NCI-H446 treated with DMSO at 0.1 percent for 48 hours (cell line): ENCODE measurements at regions not wholly inside any gene's neighbourhood (a gene's known extent, or its start where the extent isn't known, plus 50 kb on each side); places are given as distances from the start of the nearest gene placed in this dataset.
"Not testable (repeated sequence)": the region's sequence is repeated elsewhere in the genome, so short reads cannot be mapped to it uniquely, and the experiment has no call there.

ENCODE experiments used
- DNase-seq: peaks from one replicate; lab custom pipeline; 2025; lab: John Stamatoyannopoulos, UW

DNA sequence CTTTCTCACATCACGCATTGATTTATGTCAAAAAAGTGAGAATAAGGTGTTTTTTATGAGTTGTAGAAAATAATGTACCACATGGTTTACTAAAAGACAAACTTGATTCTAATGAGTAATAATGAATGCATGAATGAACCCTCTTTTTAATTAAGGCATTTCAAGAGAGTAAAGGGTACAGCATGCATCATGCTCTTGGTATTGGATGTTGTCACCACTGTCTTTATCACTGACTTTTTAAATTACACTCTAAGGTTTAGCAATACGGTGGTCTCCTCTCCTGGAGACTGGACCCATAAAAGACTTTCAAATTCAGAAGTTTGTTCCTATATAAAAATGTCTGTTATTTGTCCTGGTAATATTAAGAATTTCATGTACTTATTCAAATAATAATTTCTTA is 277.5 kb upstream of the TGFBR2 start:
- not testable (repeated sequence) for DNase-seq

DNA sequence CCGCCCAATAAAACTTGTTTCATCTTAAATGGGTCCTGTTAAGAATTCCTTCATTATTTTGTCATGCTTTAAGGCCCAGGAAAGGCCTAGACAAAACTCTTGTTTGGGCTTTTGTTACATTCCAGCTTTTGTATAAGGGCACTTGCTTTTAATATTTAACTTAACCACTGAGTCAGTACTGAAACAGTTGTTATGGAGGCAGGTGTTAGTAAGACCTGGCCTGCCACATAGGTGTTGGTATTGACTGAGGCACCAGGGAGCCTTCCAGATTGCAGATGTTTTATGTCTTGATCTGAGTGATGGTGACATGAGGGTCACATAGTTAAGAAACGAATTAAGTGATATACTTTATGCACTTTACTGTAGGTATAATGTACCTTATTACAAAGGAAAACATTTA is 274.9 kb upstream of the TGFBR2 start:
- DNase-seq = no peak

DNA sequence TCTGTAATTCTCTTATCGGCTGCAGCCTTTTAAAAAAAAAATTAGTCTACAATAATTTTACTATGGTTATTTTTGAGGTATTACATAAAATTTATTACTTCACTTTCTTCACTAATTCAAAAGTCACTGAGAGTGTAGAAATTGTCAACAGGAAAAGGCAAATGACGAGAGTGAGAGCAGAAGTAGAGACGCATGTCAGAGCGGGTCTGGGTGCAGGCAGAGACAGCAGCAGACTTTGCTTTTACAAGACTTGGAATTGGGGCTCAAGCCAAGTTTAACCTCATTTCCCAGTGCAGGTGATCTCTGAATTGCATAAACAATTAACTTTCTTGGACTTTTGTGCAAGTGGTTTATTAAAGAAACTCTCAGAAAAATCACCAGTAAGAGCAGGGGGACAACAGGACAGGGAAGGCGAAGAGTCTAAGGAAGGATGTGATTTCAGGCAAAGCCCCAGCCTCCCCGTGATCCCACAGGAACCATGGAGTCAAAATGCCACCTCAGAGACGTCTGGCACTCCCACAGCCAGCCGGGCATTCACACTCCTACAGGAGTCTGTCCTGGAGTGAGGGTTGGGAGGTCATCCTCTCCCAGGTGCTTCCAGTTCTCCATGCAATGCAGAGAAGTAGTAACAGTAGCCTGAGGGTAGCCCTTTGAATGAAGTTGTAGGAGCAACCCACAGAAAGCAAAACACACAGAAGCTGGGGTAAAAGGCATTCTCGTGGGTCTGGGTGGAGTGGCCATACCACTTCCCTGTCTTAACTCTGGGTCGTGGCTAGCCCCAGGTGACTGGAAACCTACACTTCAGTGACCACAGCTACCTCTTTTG is 274.0 kb upstream of the TGFBR2 start:
- DNase-seq = no peak

GRCh38 chr3:30333143-30333542 is 273.3 kb upstream of the TGFBR2 start:
- DNase-seq = no peak

DNA sequence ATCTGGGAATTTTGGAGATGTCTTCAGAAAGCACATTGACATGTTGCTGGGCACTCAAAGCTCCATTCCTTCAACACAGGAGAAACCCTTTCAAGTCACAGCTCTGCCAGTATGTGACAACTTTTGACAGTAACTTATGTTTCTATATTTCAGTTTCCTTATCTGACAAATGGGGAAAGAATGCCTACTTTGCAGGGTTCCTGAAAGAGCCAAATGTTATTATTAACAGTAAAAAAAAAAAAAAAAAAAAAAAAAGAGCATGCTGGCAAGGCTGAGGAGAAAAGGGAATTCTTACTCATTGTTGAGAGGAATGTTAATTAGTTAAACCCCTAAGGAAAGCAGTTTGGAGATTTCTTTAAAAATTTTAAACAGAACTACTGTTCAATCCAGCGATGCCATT is 272.5 kb upstream of the TGFBR2 start:
- no peak for DNase-seq

- no peak for DNase-seq
Observed at GRCh38 chr3:30340500-30340899, 265.9 kb upstream of the TGFBR2 start.

DNA sequence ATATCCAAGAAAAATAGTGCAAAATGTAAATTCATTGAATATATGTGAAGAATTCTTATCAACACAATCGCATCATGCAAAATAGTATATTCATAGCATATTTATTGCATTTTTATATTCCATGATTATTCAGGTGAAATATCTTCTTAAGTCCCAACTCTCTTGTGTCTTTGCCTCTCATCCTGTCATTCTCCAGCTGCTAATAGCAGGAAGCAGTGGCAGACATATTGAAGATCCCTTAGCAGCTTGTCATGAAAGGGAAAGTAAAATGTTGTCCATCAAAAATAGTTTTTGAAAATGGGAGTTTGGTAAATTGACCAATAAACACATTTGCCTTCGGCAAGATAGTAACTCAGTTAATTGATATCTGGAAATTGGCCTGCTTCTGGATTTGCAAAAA is 265.3 kb upstream of the TGFBR2 start:
- no peak for DNase-seq

DNA sequence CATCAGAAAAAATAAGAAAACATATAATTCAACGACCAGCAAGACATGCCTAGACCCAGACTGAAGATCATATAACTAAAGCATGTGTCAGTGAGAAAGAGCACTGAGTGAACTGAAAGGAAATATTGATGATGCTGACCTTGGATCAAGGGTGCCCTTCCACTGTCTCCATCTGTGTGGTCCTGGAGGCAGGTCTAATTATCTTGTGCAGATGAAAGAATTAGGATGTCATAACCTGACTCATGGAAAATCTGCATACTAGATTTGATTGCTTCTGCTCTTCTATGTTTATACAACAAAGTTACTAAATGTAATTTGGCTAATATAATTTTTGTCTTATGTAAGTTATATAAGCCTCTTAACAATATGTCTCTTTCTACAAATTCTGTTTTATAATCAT is 264.6 kb upstream of the TGFBR2 start:
- DNase-seq = no peak

GRCh38 chr3:30342318-30343060 is 263.9 kb upstream of the TGFBR2 start:
- DNase-seq = peak; percentile 41

GRCh38 chr3:30343067-30343831 is 263.2 kb upstream of the TGFBR2 start:
- no peak for DNase-seq

GRCh38 chr3:30343861-30344260 is 262.5 kb upstream of the TGFBR2 start:
- DNase-seq = no peak

DNA sequence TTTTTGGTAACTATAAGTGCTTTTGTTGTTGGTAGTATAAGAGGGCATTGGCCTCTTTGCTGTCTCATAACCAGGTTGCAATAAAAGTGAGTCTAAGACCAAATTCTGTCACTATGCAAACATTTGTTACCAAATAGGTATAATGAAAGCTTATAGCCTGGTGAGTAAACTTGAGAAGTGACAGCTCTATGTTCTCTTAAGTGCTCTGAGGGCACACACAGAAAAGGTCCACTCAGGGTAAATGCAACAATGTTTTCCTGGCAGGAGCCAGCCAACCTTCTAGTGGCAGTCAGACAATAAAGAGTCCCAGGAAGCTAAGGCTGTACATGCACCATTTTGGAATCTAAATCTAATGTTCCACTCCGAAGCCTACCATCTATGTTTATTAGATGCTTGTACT is 262.1 kb upstream of the TGFBR2 start:
- no peak for DNase-seq

DNA sequence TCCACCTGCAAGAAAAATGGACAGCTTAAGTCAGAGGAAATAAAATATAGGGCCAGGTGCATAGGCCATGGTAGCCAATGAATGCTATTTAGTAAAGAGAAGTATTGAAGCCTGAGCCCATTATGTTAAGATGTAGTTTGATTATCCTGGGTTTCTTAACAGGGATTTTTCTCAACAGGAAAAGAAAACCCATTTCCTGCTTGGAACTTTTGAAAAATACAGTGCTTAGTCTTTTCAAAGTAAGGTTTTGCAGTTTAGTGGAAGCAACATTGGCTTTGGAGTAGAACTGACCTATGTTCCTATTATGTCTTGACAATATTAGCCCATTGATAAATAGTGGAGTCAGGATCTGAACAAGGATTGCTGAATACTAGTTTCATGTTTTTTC is 259.5 kb upstream of the TGFBR2 start:
- no peak for DNase-seq

GRCh38 chr3:30347679-30348216 is 258.7 kb upstream of the TGFBR2 start:
- no peak for DNase-seq

DNA sequence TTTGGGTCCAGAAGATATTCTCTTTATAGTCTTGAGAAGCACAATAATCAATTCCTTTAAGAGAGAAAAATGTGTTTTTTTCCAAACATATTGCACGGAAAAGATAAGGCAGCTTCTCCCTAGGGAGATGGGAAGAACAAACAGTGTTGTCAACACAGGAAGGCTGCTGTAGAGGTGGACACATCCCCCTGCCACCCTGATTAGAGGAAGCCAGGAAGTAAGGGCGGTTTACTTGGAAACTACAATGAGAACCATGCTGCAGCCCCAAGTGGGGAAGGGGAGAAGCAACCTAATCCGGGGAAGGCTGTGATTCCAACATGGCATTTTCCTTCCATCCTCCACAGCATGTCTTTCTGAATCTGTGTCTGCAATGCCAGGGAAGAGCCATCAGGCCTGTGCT is 256.9 kb upstream of the TGFBR2 start:
- DNase-seq = no peak

GRCh38 chr3:30350011-30350410 is 256.4 kb upstream of the TGFBR2 start:
- DNase-seq = no peak

- no peak for DNase-seq
Observed at GRCh38 chr3:30350901-30351300, 255.5 kb upstream of the TGFBR2 start.

DNA sequence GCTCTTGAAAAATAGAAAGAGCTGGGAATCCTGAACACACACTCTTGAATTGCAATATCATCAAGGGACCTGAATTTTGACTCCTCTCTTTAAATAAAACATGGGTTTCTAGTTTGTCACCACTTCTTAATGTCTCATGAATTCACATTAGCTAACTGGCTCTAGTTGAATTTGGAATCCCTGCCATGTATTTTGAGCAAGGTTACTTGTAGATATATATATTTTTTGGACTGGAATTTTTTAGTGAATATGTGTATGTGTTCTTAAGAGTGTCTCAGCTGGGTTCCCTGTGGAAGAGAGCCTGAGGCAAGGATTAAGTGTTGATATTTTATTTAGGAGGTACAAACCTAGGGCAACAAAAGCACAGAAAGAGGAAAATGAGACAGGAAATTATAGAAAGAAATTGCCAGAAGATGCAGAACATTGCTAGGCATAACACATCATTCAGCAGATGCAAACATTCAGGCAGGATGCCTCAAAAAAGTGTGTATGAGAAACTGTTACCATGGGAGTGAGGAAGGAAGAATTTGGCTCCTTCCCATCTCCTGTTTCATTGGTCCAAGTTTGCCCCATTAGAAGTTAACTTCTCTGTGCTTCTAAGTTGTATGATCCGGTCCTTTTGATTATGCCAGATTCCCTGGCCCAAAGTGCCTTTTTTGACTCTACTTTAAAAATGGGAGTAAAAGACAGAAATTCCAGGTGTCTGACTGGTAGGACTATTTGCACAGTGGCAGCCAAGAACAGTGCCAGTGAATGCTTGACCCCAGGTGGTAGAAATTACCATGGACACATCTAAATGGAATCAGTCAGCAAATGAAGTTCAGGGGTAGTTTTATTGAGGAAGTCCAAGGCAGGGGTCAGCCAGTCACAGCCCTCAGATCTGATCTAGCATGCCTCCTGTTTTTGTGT is 253.7 kb upstream of the TGFBR2 start:
- DNase-seq = no peak

- no peak for DNase-seq
Observed at GRCh38 chr3:30353711-30354467, 252.5 kb upstream of the TGFBR2 start.

- no peak for DNase-seq
Observed at GRCh38 chr3:30354513-30354912, 251.9 kb upstream of the TGFBR2 start.

DNA sequence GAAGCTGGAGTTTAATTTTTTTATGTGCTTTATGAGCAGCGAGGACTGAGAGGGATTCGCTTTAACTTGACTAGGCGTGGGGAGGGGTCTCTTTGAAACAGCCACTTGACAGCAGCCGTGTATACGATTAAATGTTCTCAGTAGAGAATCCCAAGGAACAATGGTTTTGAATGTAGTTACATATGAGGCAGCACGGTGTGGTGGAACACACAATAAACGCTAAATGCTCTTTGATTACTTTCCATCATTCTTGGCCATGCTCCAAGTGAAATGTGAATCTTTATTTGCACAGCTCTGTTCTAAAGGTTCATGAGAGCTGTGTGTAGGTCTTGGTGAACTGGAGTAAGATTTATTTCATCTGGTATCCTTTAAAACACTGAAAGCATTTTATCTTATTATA is 251.4 kb upstream of the TGFBR2 start:
- DNase-seq = peak; percentile 44
